ENCODE measurements at regions not wholly inside any gene's neighbourhood (a gene's known extent, or its start where the extent isn't known, plus 50 kb on each side); places are given as distances from the start of the nearest gene placed in this dataset.

DNA sequence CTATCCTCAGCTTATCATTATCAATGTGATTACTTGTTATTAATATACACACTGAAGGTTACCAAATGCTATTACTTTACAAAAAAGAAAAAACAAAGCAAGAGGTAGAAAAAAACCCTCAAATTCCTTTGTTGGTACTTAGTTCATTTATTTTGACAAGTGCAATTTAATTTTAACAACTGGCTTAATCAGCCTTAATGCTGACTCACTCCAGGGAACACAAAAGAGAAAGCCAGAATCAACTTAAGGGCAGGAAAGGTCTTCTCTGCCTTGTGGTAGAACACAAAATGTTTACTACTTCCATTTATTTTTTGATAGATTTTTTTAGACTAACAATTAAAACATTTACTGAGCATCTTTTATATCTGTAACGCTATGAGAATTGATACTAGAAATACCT is 417.1 kb downstream of the PCDH17 start:
- H3K36me3 ChIP-seq (ENCODE audit: control insufficient read depth in 2 of 2, insufficient read depth in 1 of 2, low read length in 2 of 2): no peaks in the 10 kb centered on the region
- no peak overlapping the region for H3K27ac ChIP-seq (ENCODE audit: extremely low read depth, low read depth, low read length)
- no peaks in the 10 kb centered on the region for H3K9me3 ChIP-seq (ENCODE audit: control insufficient read depth, insufficient read depth, low read depth, low read length)
- no peaks in the 10 kb centered on the region for H3K4me1 ChIP-seq (ENCODE audit: control insufficient read depth, insufficient read depth, low read length)
- TF ChIP-seq OVOL3 (tag by site-specific recombination; IDR thresholded peaks at IDR 0.05) (no peak), IKZF3 (tag by site-specific recombination; IDR thresholded peaks at IDR 0.05) (no peak)
- TF ChIP-seq, protein P1, sequence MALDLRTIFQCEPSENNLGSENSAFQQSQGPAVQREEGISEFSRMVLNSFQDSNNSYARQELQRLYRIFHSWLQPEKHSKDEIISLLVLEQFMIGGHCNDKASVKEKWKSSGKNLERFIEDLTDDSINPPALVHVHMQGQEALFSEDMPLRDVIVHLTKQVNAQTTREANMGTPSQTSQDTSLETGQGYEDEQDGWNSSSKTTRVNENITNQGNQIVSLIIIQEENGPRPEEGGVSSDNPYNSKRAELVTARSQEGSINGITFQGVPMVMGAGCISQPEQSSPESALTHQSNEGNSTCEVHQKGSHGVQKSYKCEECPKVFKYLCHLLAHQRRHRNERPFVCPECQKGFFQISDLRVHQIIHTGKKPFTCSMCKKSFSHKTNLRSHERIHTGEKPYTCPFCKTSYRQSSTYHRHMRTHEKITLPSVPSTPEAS (tag by site-specific recombination; IDR thresholded peaks at IDR 0.05): no peak
- TF ChIP-seq, protein P2, sequence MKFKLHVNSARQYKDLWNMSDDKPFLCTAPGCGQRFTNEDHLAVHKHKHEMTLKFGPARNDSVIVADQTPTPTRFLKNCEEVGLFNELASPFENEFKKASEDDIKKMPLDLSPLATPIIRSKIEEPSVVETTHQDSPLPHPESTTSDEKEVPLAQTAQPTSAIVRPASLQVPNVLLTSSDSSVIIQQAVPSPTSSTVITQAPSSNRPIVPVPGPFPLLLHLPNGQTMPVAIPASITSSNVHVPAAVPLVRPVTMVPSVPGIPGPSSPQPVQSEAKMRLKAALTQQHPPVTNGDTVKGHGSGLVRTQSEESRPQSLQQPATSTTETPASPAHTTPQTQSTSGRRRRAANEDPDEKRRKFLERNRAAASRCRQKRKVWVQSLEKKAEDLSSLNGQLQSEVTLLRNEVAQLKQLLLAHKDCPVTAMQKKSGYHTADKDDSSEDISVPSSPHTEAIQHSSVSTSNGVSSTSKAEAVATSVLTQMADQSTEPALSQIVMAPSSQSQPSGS (tag by site-specific recombination; IDR thresholded peaks at IDR 0.05; ENCODE audit: low read depth): no peak
- no peak overlapping the region for H3K4me3 ChIP-seq (ENCODE audit: low read depth, low read length)
- ChIA-PET CTCF (no interaction called here), POLR2A (no interaction called here)

DNA sequence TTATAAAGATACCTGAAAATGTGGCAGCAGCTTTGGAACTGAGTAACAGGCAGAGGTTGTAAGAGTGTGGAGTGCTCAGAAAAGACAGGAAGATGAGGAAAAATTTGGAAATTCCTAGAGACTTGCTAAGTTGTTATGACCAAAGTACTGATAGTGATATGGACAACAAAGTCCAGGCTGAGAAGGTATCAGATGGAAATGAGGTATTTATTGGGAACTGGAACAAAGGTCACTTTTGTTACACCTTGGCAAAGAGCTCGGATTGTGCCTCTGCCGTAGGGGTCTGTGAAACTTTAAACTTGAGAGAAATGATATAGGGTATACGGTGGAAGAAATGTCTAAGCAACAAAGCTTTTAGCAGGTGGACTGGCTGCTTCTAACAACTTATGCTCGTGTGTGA is 419.9 kb downstream of the PCDH17 start:
- H3K9me3 ChIP-seq (ENCODE audit: control insufficient read depth, insufficient read depth, low read depth, low read length): no peaks in the 10 kb centered on the region
- no peaks in the 10 kb centered on the region for H3K4me1 ChIP-seq (ENCODE audit: control insufficient read depth, insufficient read depth, low read length)
- H3K4me3 ChIP-seq (ENCODE audit: low read depth, low read length): no peak overlapping the region
- no peaks in the 10 kb centered on the region for H3K36me3 ChIP-seq (ENCODE audit: control insufficient read depth in 2 of 2, insufficient read depth in 1 of 2, low read length in 2 of 2)
- ChIA-PET CTCF (interaction anchor here (0.5 kb wide), 1 partner anchor 30 kb away, joined by 4 read pairs; no protein-coding TSS in a partner anchor), POLR2A (no interaction called here)
- no peak overlapping the region for H3K27ac ChIP-seq (ENCODE audit: extremely low read depth, low read depth, low read length)
- no peak for TF ChIP-seq ZNF837 (tag by site-specific recombination; IDR thresholded peaks at IDR 0.05)
- TF ChIP-seq REPIN1 (tag by site-specific recombination; IDR thresholded peaks at IDR 0.05; ENCODE audit: low read depth): no peak
- TF ChIP-seq ZNF514 (tag by site-specific recombination; IDR thresholded peaks at IDR 0.05): no peak
- TF ChIP-seq, protein P3, sequence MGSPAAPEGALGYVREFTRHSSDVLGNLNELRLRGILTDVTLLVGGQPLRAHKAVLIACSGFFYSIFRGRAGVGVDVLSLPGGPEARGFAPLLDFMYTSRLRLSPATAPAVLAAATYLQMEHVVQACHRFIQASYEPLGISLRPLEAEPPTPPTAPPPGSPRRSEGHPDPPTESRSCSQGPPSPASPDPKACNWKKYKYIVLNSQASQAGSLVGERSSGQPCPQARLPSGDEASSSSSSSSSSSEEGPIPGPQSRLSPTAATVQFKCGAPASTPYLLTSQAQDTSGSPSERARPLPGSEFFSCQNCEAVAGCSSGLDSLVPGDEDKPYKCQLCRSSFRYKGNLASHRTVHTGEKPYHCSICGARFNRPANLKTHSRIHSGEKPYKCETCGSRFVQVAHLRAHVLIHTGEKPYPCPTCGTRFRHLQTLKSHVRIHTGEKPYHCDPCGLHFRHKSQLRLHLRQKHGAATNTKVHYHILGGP (tag by site-specific recombination; IDR thresholded peaks at IDR 0.05): no peak
- TF ChIP-seq GFI1B (tag by site-specific recombination; IDR thresholded peaks at IDR 0.05): no peak
- TF ChIP-seq HOXA7 (CRISPR knock-in tag; IDR thresholded peaks at IDR 0.05; ENCODE audit: borderline replicate concordance): no peak
- no peak for TF ChIP-seq EGR2 (tag by site-specific recombination; IDR thresholded peaks at IDR 0.05; ENCODE audit: low read depth)
- TF ChIP-seq OVOL3 (tag by site-specific recombination; IDR thresholded peaks at IDR 0.05): no peak
- TF ChIP-seq ZNF174 (tag by site-specific recombination; IDR thresholded peaks at IDR 0.05): no peak
- no peak for TF ChIP-seq ZBTB48 (tag by site-specific recombination; IDR thresholded peaks at IDR 0.05)
- TF ChIP-seq, protein P4, sequence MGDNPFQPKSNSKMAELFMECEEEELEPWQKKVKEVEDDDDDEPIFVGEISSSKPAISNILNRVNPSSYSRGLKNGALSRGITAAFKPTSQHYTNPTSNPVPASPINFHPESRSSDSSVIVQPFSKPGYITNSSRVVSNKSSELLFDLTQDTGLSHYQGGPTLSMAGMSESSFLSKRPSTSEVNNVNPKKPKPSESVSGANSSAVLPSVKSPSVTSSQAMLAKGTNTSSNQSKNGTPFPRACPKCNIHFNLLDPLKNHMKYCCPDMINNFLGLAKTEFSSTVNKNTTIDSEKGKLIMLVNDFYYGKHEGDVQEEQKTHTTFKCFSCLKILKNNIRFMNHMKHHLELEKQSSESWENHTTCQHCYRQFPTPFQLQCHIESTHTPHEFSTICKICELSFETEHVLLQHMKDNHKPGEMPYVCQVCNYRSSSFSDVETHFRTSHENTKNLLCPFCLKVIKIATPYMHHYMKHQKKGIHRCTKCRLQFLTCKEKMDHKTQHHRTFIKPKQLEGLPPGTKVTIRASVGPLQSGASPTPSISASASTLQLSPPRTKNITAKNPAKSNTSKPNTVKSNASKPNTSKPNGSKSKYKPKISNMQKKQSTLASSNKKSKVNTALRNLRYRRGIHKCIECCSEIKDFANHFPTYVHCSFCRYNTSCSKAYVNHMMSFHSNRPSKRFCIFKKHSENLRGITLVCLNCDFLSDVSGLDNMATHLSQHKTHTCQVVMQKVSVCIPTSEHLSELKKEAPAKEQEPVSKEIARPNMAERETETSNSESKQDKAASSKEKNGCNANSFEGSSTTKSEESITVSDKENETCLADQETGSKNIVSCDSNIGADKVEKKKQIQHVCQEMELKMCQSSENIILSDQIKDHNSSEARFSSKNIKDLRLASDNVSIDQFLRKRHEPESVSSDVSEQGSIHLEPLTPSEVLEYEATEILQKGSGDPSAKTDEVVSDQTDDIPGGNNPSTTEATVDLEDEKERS (tag by site-specific recombination; IDR thresholded peaks at IDR 0.05): no peak
- no peak for TF ChIP-seq ZNF335 (tag by site-specific recombination; conservative IDR thresholded peaks at IDR 0.05)
- no peak for TF ChIP-seq KLF10 (tag by site-specific recombination; IDR thresholded peaks at IDR 0.05)
- TF ChIP-seq YY1 (tag by site-specific recombination; IDR thresholded peaks at IDR 0.05): no peak
- no peak for TF ChIP-seq BCL11A (tag by site-specific recombination; IDR thresholded peaks at IDR 0.05; ENCODE audit: low read depth)
- TF ChIP-seq, protein P5, sequence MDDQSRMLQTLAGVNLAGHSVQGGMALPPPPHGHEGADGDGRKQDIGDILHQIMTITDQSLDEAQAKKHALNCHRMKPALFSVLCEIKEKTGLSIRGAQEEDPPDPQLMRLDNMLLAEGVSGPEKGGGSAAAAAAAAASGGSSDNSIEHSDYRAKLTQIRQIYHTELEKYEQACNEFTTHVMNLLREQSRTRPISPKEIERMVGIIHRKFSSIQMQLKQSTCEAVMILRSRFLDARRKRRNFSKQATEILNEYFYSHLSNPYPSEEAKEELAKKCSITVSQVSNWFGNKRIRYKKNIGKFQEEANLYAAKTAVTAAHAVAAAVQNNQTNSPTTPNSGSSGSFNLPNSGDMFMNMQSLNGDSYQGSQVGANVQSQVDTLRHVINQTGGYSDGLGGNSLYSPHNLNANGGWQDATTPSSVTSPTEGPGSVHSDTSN (CRISPR knock-in tag; IDR thresholded peaks at IDR 0.05): no peak
- TF ChIP-seq ZNF133 (tag by site-specific recombination; IDR thresholded peaks at IDR 0.05): no peak
- TF ChIP-seq, protein P6, sequence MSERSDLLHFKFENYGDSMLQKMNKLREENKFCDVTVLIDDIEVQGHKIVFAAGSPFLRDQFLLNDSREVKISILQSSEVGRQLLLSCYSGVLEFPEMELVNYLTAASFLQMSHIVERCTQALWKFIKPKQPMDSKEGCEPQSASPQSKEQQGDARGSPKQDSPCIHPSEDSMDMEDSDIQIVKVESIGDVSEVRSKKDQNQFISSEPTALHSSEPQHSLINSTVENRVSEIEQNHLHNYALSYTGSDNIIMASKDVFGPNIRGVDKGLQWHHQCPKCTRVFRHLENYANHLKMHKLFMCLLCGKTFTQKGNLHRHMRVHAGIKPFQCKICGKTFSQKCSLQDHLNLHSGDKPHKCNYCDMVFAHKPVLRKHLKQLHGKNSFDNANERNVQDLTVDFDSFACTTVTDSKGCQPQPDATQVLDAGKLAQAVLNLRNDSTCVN (tag by site-specific recombination; optimal IDR thresholded peaks at IDR 0.05): no peak
- no peak for TF ChIP-seq ZNF707 (tag by site-specific recombination; IDR thresholded peaks at IDR 0.05)
- TF ChIP-seq ZNF792 (tag by site-specific recombination; IDR thresholded peaks at IDR 0.05): no peak

Data from HEK293 (cell line).